GM23338 (cell line): ENCODE measurements at regions not wholly inside any gene's neighbourhood (a gene's known extent, or its start where the extent isn't known, plus 50 kb on each side); places are given as distances from the start of the nearest gene placed in this dataset.

Source experiments
- ATAC-seq: fragments of 200-7000 bp; cut with Tn5 transposase; 3 replicates; pipeline ENCODE4 v1.9.1; 2020
- DNase-seq: peaks from one replicate; pipeline ENCODE4 v3.0.0-alpha.2; 2015; ENCODE audit warnings: low spot score
- H2AFZ ChIP-seq: fragments of 200-600 bp; sonication (generic); 2 replicates; pipeline ENCODE4 v1.8.0; 2016; ENCODE audit warnings: antibody characterized with exemption, mild to moderate bottlenecking, moderate library complexity
- H3F3A ChIP-seq: fragments of 200-600 bp; sonication (generic); replicated peaks from 2 replicates; pipeline ENCODE4 v1.8.0; 2017; ENCODE audit warnings: antibody characterized with exemption, mixed run types, low read depth
- H3K27ac ChIP-seq: fragments of 200-600 bp; sonication (generic); 2 replicates; pipeline ENCODE4 v1.6.1; 2016; ENCODE audit warnings: low read depth
- H3K27me3 ChIP-seq: fragments of 200-600 bp; sonication (generic); 2 replicates; pipeline ENCODE4 v1.8.0; 2016; ENCODE audit warnings: mild to moderate bottlenecking, mixed run types, moderate library complexity; ENCODE audit not compliant: insufficient read depth
- H3K36me3 ChIP-seq: fragments of 200-600 bp; sonication (generic); 2 replicates; pipeline ENCODE4 v1.8.0; 2016; ENCODE audit warnings: mild to moderate bottlenecking; ENCODE audit not compliant: insufficient read depth
- H3K4me1 ChIP-seq: fragments of 200-600 bp; sonication (generic); 2 replicates; pipeline ENCODE4 v1.8.0; 2016; ENCODE audit warnings: mild to moderate bottlenecking, moderate library complexity; ENCODE audit not compliant: insufficient read depth
- H3K4me2 ChIP-seq: fragments of 200-600 bp; sonication (generic); 2 replicates; pipeline ENCODE4 v1.7.1; 2017; ENCODE audit warnings: mixed run types
- H3K4me3 ChIP-seq: fragments of 200-600 bp; sonication (generic); 2 replicates; pipeline ENCODE4 v1.6.1; 2016; ENCODE audit warnings: mixed run types
- H3K79me2 ChIP-seq: fragments of 200-600 bp; sonication (generic); replicated peaks from 2 replicates; pipeline ENCODE4 v1.8.0; 2017; ENCODE audit warnings: mild to moderate bottlenecking; ENCODE audit not compliant: insufficient read depth
- H3K9me2 ChIP-seq: fragments of 200-600 bp; sonication (generic); 2 replicates; pipeline ENCODE4 v1.8.0; 2017; ENCODE audit not compliant: insufficient read depth
- H4K20me1 ChIP-seq: fragments of 200-600 bp; sonication (generic); replicated peaks from 2 replicates; pipeline ENCODE4 v1.8.0; 2017; ENCODE audit warnings: mild to moderate bottlenecking; ENCODE audit not compliant: insufficient read depth
- H3K27ac Mint-ChIP-seq: 2 replicates; pipeline ENCODE4 v1.8.0; 2020; ENCODE audit warnings: inconsistent platforms, mild to moderate bottlenecking, moderate library complexity, mixed read lengths
- H3K27me3 Mint-ChIP-seq: 3 replicates; pipeline ENCODE4 v1.8.0; 2022; ENCODE audit warnings: low read depth, mild to moderate bottlenecking, moderate library complexity, mixed read lengths, inconsistent platforms; ENCODE audit not compliant: insufficient read depth, poor library complexity
- H3K36me3 Mint-ChIP-seq: 3 replicates; pipeline ENCODE4 v1.8.0; 2021; ENCODE audit warnings: low read depth, mild to moderate bottlenecking, inconsistent platforms, moderate library complexity, mixed read lengths
- H3K4me1 Mint-ChIP-seq: 3 replicates; pipeline ENCODE4 v1.8.0; 2020; ENCODE audit warnings: mild to moderate bottlenecking, inconsistent platforms, mixed read lengths
- H3K4me3 Mint-ChIP-seq: 3 replicates; pipeline ENCODE4 v1.8.0; 2021; ENCODE audit warnings: moderate library complexity, mild to moderate bottlenecking, inconsistent platforms, mixed read lengths
- H3K9me3 Mint-ChIP-seq: 3 replicates; pipeline ENCODE4 v1.8.0; 2020; ENCODE audit warnings: moderate library complexity, mild to moderate bottlenecking, inconsistent platforms, mixed read lengths
- CREB1 ChIP-seq: fragments of 250-450 bp; sonication (Bioruptor Pico); IDR thresholded peaks from 2 replicates; pipeline ENCODE4 v1.5.0; 2020; ENCODE audit warnings: low read depth, mild to moderate bottlenecking, moderate library complexity
- EZH2phosphoT487 ChIP-seq: fragments of 200-600 bp; sonication (generic); IDR thresholded peaks from one replicate; pipeline ENCODE4 v1.8.1; 2018; ENCODE audit warnings: antibody characterized with exemption; ENCODE audit not compliant: unreplicated experiment
- JUNB ChIP-seq: IDR thresholded peaks from one replicate; pipeline ENCODE4 v1.6.1; 2016; ENCODE audit warnings: antibody characterized with exemption; ENCODE audit not compliant: unreplicated experiment
- NANOG ChIP-seq: IDR thresholded peaks from 2 replicates; pipeline ENCODE4 v1.6.1; 2016; ENCODE audit warnings: antibody characterized with exemption, borderline replicate concordance
- POLR2AphosphoS5 ChIP-seq: IDR thresholded peaks from 2 replicates; pipeline ENCODE4 v1.6.1; 2016; ENCODE audit warnings: antibody characterized with exemption, low read depth
- ZNF114 ChIP-seq: fragments of 250-450 bp; sonication (Bioruptor Pico); IDR thresholded peaks from 2 replicates; pipeline ENCODE4 v1.5.0; 2020; ENCODE audit warnings: mild to moderate bottlenecking, moderate library complexity
- ZNF331 ChIP-seq: fragments of 250-450 bp; sonication (Bioruptor Pico); IDR thresholded peaks from 2 replicates; pipeline ENCODE4 v1.5.0; 2020; ENCODE audit warnings: low read depth, mild to moderate bottlenecking, moderate library complexity
- TF ChIP-seq, protein P1 (sequence below): fragments of 250-450 bp; sonication (Bioruptor Pico); IDR thresholded peaks from 2 replicates; pipeline ENCODE4 v1.5.0; 2020; ENCODE audit warnings: mild to moderate bottlenecking, moderate library complexity
- TF ChIP-seq, protein P2 (sequence below): IDR thresholded peaks from 2 replicates; pipeline ENCODE4 v1.6.1; 2016; ENCODE audit warnings: antibody characterized with exemption
- TF ChIP-seq, protein P3 (sequence below), 2 experiments: fragments of 200-600 bp in 1 of 2; sonication (generic) in 1 of 2; conservative IDR thresholded peaks; 2 replicates each; pipeline versions ENCODE4 v1.5.1 to v1.6.1; 2016 to 2017; ENCODE audit warnings: antibody characterized with exemption in 2 of 2, low read depth in 2 of 2, mild to moderate bottlenecking in 2 of 2, moderate library complexity in 1 of 2

DNA sequence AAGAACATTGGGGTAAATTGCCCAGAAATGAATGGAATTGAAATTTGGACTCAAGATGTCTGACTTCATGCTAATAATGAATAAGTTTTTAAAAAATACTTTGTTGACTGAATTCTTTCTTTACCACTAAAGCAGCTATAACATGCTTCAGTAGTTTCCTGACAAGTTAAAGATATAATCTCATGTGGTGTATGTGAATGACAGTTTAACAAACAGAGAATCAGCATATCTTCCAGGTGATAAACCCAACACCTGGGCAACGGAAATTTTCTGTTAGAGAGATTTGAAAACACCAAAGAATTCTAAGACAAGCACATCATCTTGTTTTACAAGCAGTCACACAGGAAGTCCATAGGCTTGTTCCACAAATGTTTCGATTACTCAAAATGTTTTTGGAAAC, 372.6 kb upstream of the VRK2 start (continued):
- TF ChIP-seq, protein P1, sequence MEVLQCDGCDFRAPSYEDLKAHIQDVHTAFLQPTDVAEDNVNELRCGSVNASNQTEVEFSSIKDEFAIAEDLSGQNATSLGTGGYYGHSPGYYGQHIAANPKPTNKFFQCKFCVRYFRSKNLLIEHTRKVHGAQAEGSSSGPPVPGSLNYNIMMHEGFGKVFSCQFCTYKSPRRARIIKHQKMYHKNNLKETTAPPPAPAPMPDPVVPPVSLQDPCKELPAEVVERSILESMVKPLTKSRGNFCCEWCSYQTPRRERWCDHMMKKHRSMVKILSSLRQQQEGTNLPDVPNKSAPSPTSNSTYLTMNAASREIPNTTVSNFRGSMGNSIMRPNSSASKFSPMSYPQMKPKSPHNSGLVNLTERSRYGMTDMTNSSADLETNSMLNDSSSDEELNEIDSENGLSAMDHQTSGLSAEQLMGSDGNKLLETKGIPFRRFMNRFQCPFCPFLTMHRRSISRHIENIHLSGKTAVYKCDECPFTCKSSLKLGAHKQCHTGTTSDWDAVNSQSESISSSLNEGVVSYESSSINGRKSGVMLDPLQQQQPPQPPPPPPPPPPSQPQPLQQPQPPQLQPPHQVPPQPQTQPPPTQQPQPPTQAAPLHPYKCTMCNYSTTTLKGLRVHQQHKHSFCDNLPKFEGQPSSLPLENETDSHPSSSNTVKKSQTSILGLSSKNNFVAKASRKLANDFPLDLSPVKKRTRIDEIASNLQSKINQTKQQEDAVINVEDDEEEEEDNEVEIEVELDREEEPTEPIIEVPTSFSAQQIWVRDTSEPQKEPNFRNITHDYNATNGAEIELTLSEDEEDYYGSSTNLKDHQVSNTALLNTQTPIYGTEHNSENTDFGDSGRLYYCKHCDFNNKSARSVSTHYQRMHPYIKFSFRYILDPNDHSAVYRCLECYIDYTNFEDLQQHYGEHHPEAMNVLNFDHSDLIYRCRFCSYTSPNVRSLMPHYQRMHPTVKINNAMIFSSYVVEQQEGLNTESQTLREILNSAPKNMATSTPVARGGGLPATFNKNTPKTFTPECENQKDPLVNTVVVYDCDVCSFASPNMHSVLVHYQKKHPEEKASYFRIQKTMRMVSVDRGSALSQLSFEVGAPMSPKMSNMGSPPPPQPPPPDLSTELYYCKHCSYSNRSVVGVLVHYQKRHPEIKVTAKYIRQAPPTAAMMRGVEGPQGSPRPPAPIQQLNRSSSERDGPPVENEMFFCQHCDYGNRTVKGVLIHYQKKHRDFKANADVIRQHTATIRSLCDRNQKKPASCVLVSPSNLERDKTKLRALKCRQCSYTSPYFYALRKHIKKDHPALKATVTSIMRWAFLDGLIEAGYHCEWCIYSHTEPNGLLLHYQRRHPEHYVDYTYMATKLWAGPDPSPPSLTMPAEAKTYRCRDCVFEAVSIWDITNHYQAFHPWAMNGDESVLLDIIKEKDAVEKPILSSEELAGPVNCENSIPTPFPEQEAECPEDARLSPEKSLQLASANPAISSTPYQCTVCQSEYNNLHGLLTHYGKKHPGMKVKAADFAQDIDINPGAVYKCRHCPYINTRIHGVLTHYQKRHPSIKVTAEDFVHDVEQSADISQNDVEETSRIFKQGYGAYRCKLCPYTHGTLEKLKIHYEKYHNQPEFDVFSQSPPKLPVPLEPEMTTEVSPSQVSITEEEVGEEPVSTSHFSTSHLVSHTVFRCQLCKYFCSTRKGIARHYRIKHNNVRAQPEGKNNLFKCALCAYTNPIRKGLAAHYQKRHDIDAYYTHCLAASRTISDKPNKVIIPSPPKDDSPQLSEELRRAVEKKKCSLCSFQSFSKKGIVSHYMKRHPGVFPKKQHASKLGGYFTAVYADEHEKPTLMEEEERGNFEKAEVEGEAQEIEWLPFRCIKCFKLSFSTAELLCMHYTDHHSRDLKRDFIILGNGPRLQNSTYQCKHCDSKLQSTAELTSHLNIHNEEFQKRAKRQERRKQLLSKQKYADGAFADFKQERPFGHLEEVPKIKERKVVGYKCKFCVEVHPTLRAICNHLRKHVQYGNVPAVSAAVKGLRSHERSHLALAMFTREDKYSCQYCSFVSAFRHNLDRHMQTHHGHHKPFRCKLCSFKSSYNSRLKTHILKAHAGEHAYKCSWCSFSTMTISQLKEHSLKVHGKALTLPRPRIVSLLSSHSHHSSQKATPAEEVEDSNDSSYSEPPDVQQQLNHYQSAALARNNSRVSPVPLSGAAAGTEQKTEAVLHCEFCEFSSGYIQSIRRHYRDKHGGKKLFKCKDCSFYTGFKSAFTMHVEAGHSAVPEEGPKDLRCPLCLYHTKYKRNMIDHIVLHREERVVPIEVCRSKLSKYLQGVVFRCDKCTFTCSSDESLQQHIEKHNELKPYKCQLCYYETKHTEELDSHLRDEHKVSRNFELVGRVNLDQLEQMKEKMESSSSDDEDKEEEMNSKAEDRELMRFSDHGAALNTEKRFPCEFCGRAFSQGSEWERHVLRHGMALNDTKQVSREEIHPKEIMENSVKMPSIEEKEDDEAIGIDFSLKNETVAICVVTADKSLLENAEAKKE (CRISPR knock-in tag): no peak
- TF ChIP-seq ZNF114 (CRISPR knock-in tag) (no peak), ZNF331 (CRISPR knock-in tag) (no peak)
- TF ChIP-seq, protein P2, sequence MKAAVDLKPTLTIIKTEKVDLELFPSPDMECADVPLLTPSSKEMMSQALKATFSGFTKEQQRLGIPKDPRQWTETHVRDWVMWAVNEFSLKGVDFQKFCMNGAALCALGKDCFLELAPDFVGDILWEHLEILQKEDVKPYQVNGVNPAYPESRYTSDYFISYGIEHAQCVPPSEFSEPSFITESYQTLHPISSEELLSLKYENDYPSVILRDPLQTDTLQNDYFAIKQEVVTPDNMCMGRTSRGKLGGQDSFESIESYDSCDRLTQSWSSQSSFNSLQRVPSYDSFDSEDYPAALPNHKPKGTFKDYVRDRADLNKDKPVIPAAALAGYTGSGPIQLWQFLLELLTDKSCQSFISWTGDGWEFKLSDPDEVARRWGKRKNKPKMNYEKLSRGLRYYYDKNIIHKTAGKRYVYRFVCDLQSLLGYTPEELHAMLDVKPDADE: no peak
- TF ChIP-seq, protein P3, sequence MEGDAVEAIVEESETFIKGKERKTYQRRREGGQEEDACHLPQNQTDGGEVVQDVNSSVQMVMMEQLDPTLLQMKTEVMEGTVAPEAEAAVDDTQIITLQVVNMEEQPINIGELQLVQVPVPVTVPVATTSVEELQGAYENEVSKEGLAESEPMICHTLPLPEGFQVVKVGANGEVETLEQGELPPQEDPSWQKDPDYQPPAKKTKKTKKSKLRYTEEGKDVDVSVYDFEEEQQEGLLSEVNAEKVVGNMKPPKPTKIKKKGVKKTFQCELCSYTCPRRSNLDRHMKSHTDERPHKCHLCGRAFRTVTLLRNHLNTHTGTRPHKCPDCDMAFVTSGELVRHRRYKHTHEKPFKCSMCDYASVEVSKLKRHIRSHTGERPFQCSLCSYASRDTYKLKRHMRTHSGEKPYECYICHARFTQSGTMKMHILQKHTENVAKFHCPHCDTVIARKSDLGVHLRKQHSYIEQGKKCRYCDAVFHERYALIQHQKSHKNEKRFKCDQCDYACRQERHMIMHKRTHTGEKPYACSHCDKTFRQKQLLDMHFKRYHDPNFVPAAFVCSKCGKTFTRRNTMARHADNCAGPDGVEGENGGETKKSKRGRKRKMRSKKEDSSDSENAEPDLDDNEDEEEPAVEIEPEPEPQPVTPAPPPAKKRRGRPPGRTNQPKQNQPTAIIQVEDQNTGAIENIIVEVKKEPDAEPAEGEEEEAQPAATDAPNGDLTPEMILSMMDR (conservative IDR thresholded peaks at IDR 0.05; ENCODE audit: low read depth in 2 of 2): no peak

DNA sequence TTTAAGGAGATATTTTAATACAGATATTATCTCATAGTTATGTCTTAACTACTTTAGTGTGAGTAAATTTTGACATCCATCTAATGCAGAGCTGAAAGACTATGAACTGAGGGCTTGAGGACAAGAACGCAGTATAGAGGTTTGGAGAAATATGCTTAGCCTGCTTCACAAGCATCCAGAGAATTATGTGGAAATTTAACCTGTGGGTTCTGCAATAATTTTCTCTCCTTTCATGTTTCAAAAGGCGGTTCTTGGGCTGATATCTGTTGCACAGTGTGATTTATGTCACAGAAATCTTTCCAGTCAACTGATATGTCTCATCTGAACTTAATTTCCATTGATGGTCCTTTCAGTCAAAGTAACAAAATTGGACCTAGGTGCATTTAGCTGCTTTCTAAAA, 371.9 kb upstream of the VRK2 start:
- Histone ChIP-seq H3K9me2 (no peaks in the 10 kb centered on the region), H3K4me2 (no peak overlapping the region), H3K4me3 (no peak overlapping the region), H3F3A (no peaks in the 10 kb centered on the region), H3K79me2 (no peaks in the 10 kb centered on the region), H4K20me1 (no peaks in the 10 kb centered on the region), H3K27me3 (no peaks in the 10 kb centered on the region), H3K4me1 (no peaks in the 10 kb centered on the region), H3K36me3 (no peaks in the 10 kb centered on the region), H2AFZ (no peak overlapping the region), H3K27ac (no peak overlapping the region)
- ATAC-seq (no peak), DNase-seq (no peak)
- H3K36me3 Mint-ChIP-seq: no peaks in the 10 kb centered on the region
- no peak overlapping the region for H3K4me3 Mint-ChIP-seq
- no peaks in the 10 kb centered on the region for H3K9me3 Mint-ChIP-seq
- no peak overlapping the region for H3K27ac Mint-ChIP-seq
- H3K27me3 Mint-ChIP-seq: no peaks in the 10 kb centered on the region
- H3K4me1 Mint-ChIP-seq: peaks cover 4% of the 10 kb centered on the region; the same call in 2 of the 3 replicates
- no peak for TF ChIP-seq CREB1
- TF ChIP-seq ZNF331 (CRISPR knock-in tag): no peak
- TF ChIP-seq ZNF114 (CRISPR knock-in tag): no peak
- TF ChIP-seq POLR2AphosphoS5: no peak
- TF ChIP-seq, protein P2: no peak
- no peak for TF ChIP-seq NANOG
- TF ChIP-seq, protein P3 (conservative IDR thresholded peaks at IDR 0.05; ENCODE audit: low read depth in 2 of 2): no peak
- no peak for TF ChIP-seq JUNB
- no peak for TF ChIP-seq EZH2phosphoT487
